Panc1 (cell line): ENCODE measurements at regions not wholly inside any gene's neighbourhood (a gene's known extent, or its start where the extent isn't known, plus 50 kb on each side); places are given as distances from the start of the nearest gene placed in this dataset.

ENCODE experiments used
- ATAC-seq: fragments of 200-7000 bp; cut with Tn5 transposase; 2 replicates; pipeline ENCODE4 v1.9.1; 2020; ENCODE audit warnings: mild to moderate bottlenecking, moderate library complexity
- BruUV-seq: library from RNA; stranded (reverse); fragments of 400-500 nt; replicated peaks from 2 replicates; lab custom pipeline; 2021; lab: Mats Ljungman, UMichigan
- CTCF ChIA-PET: fragments of 300-600 bp; sonication (Branson Sonifier 250); formaldehyde crosslinking; loops from one replicate; lab custom pipeline; 2022; ENCODE audit warnings: antibody characterized with exemption; lab: Charles Lee
- POLR2A ChIA-PET: fragments of 300-600 bp; sonication (Branson Sonifier 250); formaldehyde crosslinking; loops from one replicate; lab custom pipeline; 2022; ENCODE audit warnings: antibody characterized with exemption; lab: Charles Lee
- DNase-seq: peaks from one replicate; pipeline ENCODE4 v3.0.0-alpha.2; 2010; ENCODE audit warnings: low read depth, low spot score
- H3K27ac ChIP-seq: 2 replicates; pipeline ENCODE4 v1.5.1; 2011; ENCODE audit warnings: mild to moderate bottlenecking, low read length, inconsistent platforms
- H3K27me3 ChIP-seq: fragments of 200-500 bp; sonication (Bioruptor generic); 2 replicates; pipeline ENCODE4 v1.6.0; 2014; ENCODE audit warnings: low read length, inconsistent platforms; ENCODE audit not compliant: control insufficient read depth, insufficient read depth
- H3K36me3 ChIP-seq: fragments of 200-500 bp; sonication (Bioruptor generic); 2 replicates; pipeline ENCODE4 v1.5.1; 2014; ENCODE audit warnings: inconsistent platforms, mild to moderate bottlenecking, low read length, moderate library complexity; ENCODE audit not compliant: control insufficient read depth, insufficient read depth
- H3K4me1 ChIP-seq: 2 replicates; pipeline ENCODE4 v1.5.1; 2011; ENCODE audit warnings: inconsistent platforms, mild to moderate bottlenecking, low read length, moderate library complexity; ENCODE audit not compliant: control insufficient read depth, insufficient read depth
- H3K4me3 ChIP-seq, 2 experiments: 2 replicates each; pipeline ENCODE4 v1.5.1; 2011 to 2012; ENCODE audit warnings: low read depth in 2 of 2, low read length in 2 of 2, mild to moderate bottlenecking in 2 of 2, inconsistent platforms in 1 of 2, moderate library complexity in 1 of 2
- H3K9me3 ChIP-seq: fragments of 200-500 bp; sonication (Bioruptor generic); 2 replicates; pipeline ENCODE4 v1.5.1; 2014; ENCODE audit warnings: low read depth, mild to moderate bottlenecking, inconsistent platforms, low read length, moderate library complexity; ENCODE audit not compliant: control insufficient read depth, insufficient read depth
- CTCF ChIP-seq: fragments of 450-650 bp; IDR thresholded peaks from 2 replicates; pipeline ENCODE4 v1.5.1; 2017; ENCODE audit warnings: mild to moderate bottlenecking
- POLR2AphosphoS5 ChIP-seq: IDR thresholded peaks from 2 replicates; pipeline ENCODE4 v1.6.1; 2012; ENCODE audit warnings: mild to moderate bottlenecking, low read depth, low read length, moderate library complexity
- REST ChIP-seq, 2 experiments: IDR thresholded peaks; 2 replicates each; pipeline ENCODE4 v1.6.1; 2011 to 2012; ENCODE audit warnings: low read depth in 2 of 2, control low read depth in 1 of 2, low read length in 1 of 2, mild to moderate bottlenecking in 1 of 2, moderate library complexity in 1 of 2; ENCODE audit not compliant: insufficient read depth in 1 of 2
- SIN3A ChIP-seq: IDR thresholded peaks from 2 replicates; pipeline ENCODE4 v1.6.1; 2012; ENCODE audit warnings: low read depth, mild to moderate bottlenecking, low read length, moderate library complexity, borderline replicate concordance; ENCODE audit not compliant: insufficient read depth
- TCF7L2 ChIP-seq: IDR thresholded peaks from 2 replicates; pipeline ENCODE4 v1.6.1; 2011; ENCODE audit warnings: mild to moderate bottlenecking, low read depth, low read length, inconsistent platforms
- in situ Hi-C: cut with HindIII; loops from 2 replicates; pipeline ENCODE4 v1.10.0; 2016; ENCODE audit warnings: low sequenced_read_pairs, low pct_unique_long_range_greater_than_20kb
- intact Hi-C: fragments of 100-400 bp; cut with micrococcal nuclease; formaldehyde crosslinking; loops from one replicate; pipeline ENCODE4 v1.10.0; 2022; ENCODE audit not compliant: unreplicated experiment

GRCh38 chrX:34886011-34886410, 56.6 kb upstream of the FAM47B start:
- ChIA-PET CTCF (no interaction called here), POLR2A (no interaction called here)
- H3K27me3 ChIP-seq = no peaks in the 10 kb centered on the region
- no peaks in the 10 kb centered on the region for H3K4me1 ChIP-seq
- ATAC-seq (no peak), DNase-seq (no peak)
- H3K36me3 ChIP-seq = no peaks in the 10 kb centered on the region
- no peak for TF ChIP-seq POLR2AphosphoS5
- no peak for TF ChIP-seq TCF7L2
- TF ChIP-seq REST (IDR thresholded peaks at IDR 0.05; ENCODE audit: insufficient read depth in 1 of 2, low read depth in 2 of 2, low read length in 1 of 2) = no peak
- TF ChIP-seq CTCF = no peak
- no peak for TF ChIP-seq SIN3A
- no peak overlapping the region for H3K4me3 ChIP-seq
- intact Hi-C loops (no loop called here), in situ Hi-C loops (no loop called here)
- no peak overlapping the region for H3K27ac ChIP-seq
- no peaks in the 10 kb centered on the region for H3K9me3 ChIP-seq
- BruUV-seq = no TSS peak

GRCh38 chrX:34891391-34891790, 51.2 kb upstream of the FAM47B start:
- intact Hi-C loops = no loop called here
- CTCF ChIA-PET = no interaction called here

More at GRCh38 chrX:34891391-34891790, 51.2 kb upstream of the FAM47B start:
- H3K4me1 ChIP-seq = no peaks in the 10 kb centered on the region
- no TSS peak for BruUV-seq
- POLR2A ChIA-PET = no interaction called here
- H3K27ac ChIP-seq = no peak overlapping the region
- no peak for ATAC-seq
- H3K27me3 ChIP-seq = no peaks in the 10 kb centered on the region
- no peak overlapping the region for H3K4me3 ChIP-seq
- H3K9me3 ChIP-seq = no peaks in the 10 kb centered on the region
- TF ChIP-seq POLR2AphosphoS5 = no peak
- no peak for TF ChIP-seq REST (IDR thresholded peaks at IDR 0.05; ENCODE audit: insufficient read depth in 1 of 2, low read depth in 2 of 2, low read length in 1 of 2)
- TF ChIP-seq CTCF = no peak
- no peak for TF ChIP-seq TCF7L2
- TF ChIP-seq SIN3A = no peak
- in situ Hi-C loops = no loop called here
- DNase-seq = no peak
- no peaks in the 10 kb centered on the region for H3K36me3 ChIP-seq
